Right atrium auricular region (tissue), 2 donors: ENCODE measurements at regions not wholly inside any gene's neighbourhood (a gene's known extent, or its start where the extent isn't known, plus 50 kb on each side); places are given as distances from the start of the nearest gene placed in this dataset.
"Not testable (repeated sequence)": the region's sequence is repeated elsewhere in the genome, so short reads cannot be mapped to it uniquely, and the experiment has no call there.

ENCODE experiments used
- DNase-seq: peaks from one replicate; pipeline ENCODE4 v3.0.0-alpha.2; 2019; ENCODE audit warnings: low spot score
- H3K27ac ChIP-seq, 2 donors: fragments of 200-600 bp; sonication (generic); 1 replicate in 1 of 2; 2 replicates in 1 of 2; pipeline ENCODE4 v1.5.1; 2016 to 2019
- H3K27me3 ChIP-seq, 2 donors: fragments of 200-600 bp; sonication (generic); one replicate each; pipeline versions ENCODE4 v1.5.1 to v1.6.0; 2017 to 2019
- H3K36me3 ChIP-seq: fragments of 200-600 bp; sonication (generic); one replicate; pipeline ENCODE4 v1.5.1; 2016
- H3K4me1 ChIP-seq, 2 donors: fragments of 200-600 bp; sonication (generic); one replicate each; pipeline versions ENCODE4 v1.5.1 to v1.6.0; 2017 to 2019
- H3K4me3 ChIP-seq, 2 donors: fragments of 200-600 bp; sonication (generic); 1 replicate in 1 of 2; 2 replicates in 1 of 2; pipeline ENCODE4 v1.5.1; 2017 to 2019; ENCODE audit warnings: mild to moderate bottlenecking in 1 of 2, moderate library complexity in 1 of 2
- H3K9me3 ChIP-seq, 2 donors: fragments of 200-600 bp; sonication (generic); one replicate each; pipeline ENCODE4 v1.5.1; 2019
- CTCF ChIP-seq, 2 donors: fragments of 200-600 bp; sonication (generic); IDR thresholded peaks; one replicate each; pipeline ENCODE4 v1.5.1; 2019; ENCODE audit warnings: antibody characterized with exemption in 2 of 2

DNA sequence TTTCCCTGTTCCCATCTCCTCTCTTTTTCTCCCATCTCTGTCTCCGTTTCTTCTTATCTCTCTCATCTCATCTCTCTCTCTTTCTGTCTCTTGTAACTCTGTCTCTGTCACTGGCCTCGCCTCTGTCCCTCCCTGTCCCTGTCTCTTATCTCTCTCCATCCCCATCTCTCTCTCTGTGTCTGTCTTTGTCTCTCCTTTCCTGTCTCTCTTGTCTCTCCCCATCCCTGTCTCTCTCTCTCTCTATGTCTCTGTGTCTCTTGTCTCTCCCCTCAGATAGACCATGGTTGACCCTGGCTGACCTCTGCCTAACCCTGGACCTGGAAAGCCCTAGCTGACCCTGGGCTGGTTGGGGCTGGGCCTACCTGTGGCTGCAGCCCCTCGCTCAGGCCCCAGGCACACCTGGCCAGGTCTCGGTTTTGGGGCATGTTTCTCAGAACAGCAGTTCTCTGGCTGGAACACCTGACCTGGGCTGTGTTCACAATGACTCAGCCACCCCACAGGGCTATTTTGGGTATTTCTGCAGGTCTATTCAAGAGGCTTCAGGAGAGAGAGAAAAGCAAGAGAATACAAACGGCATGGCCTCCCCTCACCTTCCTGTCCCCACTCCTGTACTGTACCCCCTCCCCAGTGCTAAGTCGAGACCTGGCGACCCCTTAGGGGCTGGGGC is 174.4 kb downstream of the TMEM121 start:
- Histone ChIP-seq H3K27ac (no peak overlapping the region), H3K4me1 (no peaks in the 10 kb centered on the region), H3K4me3 (no peak overlapping the region), H3K9me3 (no peaks in the 10 kb centered on the region), H3K27me3 (no peaks in the 10 kb centered on the region), H3K36me3 (no peaks in the 10 kb centered on the region)
- DNase-seq: no peak
- no peak for TF ChIP-seq CTCF (IDR thresholded peaks at IDR 0.05)

DNA sequence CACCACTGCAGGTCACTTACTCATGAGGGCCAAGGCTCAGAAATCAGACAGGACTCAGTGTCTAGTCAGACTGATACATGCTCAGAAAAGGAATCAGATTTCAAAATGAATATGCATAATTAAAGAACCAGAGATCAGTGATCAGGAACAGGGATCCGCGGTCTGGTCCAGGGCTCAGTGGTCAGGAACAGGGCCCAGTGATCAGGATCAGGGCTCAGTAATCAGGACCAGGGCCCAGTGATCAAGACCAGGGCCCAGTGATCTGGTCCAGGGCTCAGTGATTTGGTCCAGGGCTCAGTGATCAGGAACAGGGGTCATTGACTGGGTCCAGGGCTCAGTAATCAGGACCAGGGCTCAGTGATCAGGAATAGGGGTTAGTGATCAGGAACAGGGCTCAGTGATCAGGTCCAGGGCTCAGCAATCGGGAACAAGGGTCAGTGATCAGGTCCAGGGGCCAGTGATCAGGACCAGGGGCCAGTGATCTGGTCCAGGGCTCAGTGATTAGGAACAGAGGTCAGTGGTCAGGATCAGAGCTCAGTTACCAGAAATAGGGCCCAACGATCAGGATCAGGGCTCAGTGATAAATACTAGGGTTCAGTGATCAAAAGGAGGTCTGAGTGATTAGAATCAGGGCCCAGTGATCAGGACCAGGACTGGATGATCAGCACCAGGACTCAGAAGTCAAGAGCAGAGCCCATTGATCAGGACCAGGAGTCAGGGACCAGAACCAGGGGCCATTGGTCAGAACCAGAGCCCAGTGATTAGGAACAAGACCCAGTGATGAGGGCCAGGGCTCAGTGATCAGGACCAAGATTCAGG is 175.3 kb downstream of the TMEM121 start:
- Histone ChIP-seq H3K4me1 (no peaks in the 10 kb centered on the region), H3K27me3 (no peaks in the 10 kb centered on the region), H3K27ac (no peak overlapping the region), H3K4me3 (no peak overlapping the region), H3K9me3 (no peaks in the 10 kb centered on the region), H3K36me3 (no peaks in the 10 kb centered on the region)
- no peak for DNase-seq
- TF ChIP-seq CTCF (IDR thresholded peaks at IDR 0.05): no peak

DNA sequence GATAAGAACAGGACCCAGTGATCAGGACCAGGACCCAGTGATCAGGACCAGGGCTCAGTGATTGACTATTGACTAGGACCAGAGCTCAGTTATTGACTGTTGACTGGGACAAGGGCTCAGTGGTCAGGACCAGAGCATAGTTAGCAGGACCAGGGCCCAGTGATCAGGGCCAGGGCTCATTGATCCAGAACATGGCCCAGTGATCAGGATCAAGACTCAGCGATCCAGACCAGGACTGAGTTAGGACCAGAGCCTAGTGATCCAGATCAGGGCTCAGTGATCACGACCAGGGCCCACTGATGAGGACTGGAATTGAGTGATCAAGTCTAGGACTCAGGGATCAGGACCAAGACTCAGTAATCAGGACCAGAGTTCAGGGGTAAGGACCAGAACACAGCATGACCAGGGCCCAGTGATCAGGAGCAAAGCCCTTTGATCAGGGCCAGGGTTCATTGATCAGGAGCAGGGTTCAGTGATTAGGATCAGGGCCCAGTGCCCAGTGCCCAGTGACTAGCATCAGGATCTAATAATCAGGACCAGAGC is 176.0 kb downstream of the TMEM121 start:
- Histone ChIP-seq H3K4me3 (no peak overlapping the region), H3K36me3 (no peaks in the 10 kb centered on the region), H3K9me3 (no peaks in the 10 kb centered on the region), H3K27me3 (no peaks in the 10 kb centered on the region), H3K27ac (no peak overlapping the region), H3K4me1 (no peaks in the 10 kb centered on the region)
- no peak for TF ChIP-seq CTCF (IDR thresholded peaks at IDR 0.05)
- DNase-seq: no peak

DNA sequence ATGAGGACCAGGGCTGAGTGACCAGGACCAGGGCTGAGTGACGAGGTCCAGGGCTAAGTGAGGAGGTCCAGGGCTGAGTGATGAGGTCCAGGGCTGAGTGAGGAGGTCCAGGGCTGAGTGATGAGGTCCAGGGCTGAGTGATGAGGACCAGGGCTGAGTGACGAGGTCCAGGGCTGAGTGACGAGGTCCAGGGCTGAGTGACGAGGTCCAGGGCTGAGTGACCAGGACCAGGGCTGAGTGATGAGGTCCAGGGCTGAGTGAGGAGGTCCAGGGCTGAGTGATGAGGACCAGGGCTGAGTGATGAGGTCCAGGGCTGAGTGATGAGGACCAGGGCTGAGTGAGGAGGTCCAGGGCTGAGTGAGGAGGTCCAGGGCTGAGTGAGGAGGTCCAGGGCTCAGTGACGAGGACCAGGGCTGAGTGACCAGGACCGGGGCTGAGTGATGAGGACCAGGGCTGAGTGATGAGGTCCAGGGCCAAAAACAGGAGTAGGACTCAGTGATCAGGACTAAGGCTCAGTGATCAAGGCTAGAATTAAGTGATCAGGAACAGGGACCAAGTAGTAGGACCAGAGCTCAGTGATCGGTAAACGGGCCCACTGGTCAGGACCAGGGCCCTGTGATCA is 176.8 kb downstream of the TMEM121 start:
- not testable (repeated sequence) for H3K4me3 ChIP-seq, H3K36me3 ChIP-seq, H3K4me1 ChIP-seq, H3K27me3 ChIP-seq, H3K9me3 ChIP-seq, H3K27ac ChIP-seq, DNase-seq

DNA sequence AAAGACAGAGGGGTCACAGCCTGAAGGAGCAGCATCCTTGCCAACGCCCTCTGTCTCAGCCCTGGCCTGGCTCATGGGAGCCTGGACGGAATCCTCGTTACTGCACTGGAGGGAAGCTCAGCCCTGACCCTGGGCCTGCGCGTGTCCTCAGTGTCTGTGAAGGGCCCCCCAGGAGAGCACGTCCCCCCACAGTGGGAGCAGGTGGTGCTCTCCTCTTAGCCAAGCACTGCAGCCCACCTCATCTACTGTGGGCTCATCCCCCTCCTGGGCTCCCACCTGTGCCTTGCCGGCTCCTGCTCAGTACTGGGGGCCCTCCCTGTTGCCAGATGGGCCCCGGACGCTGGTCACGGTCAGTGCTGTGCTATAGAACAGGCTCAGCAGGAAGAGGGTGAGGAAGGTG is 177.7 kb downstream of the TMEM121 start:
- H3K9me3 ChIP-seq, DNase-seq, H3K4me1 ChIP-seq, H3K27me3 ChIP-seq, H3K36me3 ChIP-seq, H3K4me3 ChIP-seq, H3K27ac ChIP-seq: not testable (repeated sequence)

- DNase-seq, H3K4me1 ChIP-seq, H3K27ac ChIP-seq, H3K27me3 ChIP-seq, H3K9me3 ChIP-seq, H3K4me3 ChIP-seq, H3K36me3 ChIP-seq: not testable (repeated sequence)
Measured at GRCh38 chr14:105704492-105704891, 178.1 kb downstream of the TMEM121 start.

- H3K27me3 ChIP-seq, H3K36me3 ChIP-seq, H3K4me3 ChIP-seq, H3K4me1 ChIP-seq, H3K27ac ChIP-seq, DNase-seq, H3K9me3 ChIP-seq: not testable (repeated sequence)
Measured at GRCh38 chr14:105705512-105705861, 179.1 kb downstream of the TMEM121 start.

DNA sequence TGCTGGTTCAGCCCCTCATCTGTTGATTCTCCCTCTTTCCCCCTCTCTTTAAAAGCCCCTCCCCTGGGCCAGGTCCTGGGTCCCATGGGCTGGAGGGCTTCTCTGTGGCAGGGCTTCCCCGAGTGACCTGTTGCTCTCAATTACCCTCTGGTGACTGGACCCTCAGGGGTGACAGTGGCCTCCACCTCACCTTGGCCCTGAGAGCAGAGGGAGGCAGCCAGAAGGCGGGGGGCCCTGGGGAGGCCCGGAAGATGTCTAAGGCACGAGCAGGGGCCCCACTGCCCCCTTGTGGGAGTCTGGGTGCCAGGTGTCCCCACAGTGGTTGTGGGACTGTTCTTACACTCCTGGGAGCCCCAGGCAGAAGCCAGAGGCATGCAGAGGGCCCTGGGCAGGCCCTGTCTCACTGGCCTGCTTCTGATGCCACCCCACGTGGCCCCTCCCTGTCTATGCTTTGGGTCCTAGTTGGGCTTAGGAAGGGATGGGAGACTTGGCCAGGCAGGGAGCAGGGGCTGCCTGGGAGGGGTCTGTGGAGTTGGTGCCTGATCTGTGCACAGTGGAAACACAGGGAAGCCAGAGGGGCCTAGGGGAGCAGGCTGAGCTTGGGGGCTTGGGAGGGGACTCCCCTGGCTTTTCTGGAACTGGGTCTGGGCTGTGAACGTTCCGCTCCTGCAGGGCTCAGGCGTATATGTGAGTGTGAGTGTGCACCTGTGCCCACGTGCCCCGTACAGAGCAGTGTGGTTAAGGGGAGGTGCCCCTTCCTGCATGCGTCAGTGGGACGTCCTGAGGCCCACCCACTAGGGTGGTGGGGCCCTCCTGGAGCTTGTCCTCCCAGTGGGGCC is 179.7 kb downstream of the TMEM121 start:
- not testable (repeated sequence) for H3K36me3 ChIP-seq, H3K27me3 ChIP-seq, H3K4me3 ChIP-seq, H3K9me3 ChIP-seq, H3K4me1 ChIP-seq, H3K27ac ChIP-seq
- DNase-seq: peak; percentile 52

DNA sequence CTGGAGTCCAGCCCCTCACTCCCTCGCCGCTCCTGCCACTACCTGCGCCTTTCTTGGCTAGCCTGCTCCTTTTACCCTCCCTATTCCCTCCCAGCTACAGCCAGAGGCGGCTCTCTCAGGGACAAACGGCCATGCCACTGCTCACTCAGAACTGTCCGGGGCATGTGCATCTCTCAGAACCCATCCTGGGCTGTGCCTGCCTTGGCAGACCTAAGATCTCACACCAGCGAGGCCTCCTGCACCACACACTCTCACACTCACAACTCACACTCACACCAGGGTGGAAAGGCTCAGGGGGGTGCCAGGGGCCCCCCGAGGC is 180.3 kb downstream of the TMEM121 start:
- not testable (repeated sequence) for H3K4me3 ChIP-seq, H3K9me3 ChIP-seq, H3K4me1 ChIP-seq, H3K27ac ChIP-seq, H3K36me3 ChIP-seq, H3K27me3 ChIP-seq
- DNase-seq: peak; percentile 36

GRCh38 chr14:105707099-105707498 is 180.7 kb downstream of the TMEM121 start:
- H3K4me3 ChIP-seq, H3K27ac ChIP-seq, H3K36me3 ChIP-seq, H3K4me1 ChIP-seq, H3K9me3 ChIP-seq, H3K27me3 ChIP-seq: not testable (repeated sequence)
- peak; percentile 58 for DNase-seq

DNA sequence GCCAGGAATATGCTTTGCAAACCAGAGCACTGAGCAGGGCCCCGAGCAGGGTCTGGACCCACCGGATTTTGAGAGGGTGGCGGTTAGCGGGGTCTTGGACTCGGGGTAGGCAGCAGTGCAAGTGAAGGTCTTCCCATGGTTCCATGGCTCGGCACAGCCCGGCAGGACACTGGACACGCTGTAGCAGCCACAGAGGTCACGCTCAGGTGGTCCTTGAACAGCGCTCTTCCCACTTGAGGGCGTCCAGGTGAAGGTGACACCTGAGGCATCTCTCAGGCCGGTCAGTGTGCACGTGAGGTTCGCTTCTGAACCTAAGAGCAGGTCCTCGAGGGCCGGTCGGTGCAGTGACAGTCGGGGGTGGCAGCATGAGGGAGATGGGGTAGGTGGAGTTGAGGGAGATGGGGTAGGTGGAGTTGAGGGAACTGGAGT is 181.4 kb downstream of the TMEM121 start:
- not testable (repeated sequence) for H3K9me3 ChIP-seq, H3K27me3 ChIP-seq, H3K36me3 ChIP-seq, H3K4me3 ChIP-seq, H3K27ac ChIP-seq, H3K4me1 ChIP-seq
- DNase-seq: peak; percentile 40
